RKO (cell line): ENCODE measurements at regions not wholly inside any gene's neighbourhood (a gene's known extent, or its start where the extent isn't known, plus 50 kb on each side); places are given as distances from the start of the nearest gene placed in this dataset.
"Not testable (repeated sequence)": the region's sequence is repeated elsewhere in the genome, so short reads cannot be mapped to it uniquely, and the experiment has no call there.

Source experiments
- DNase-seq: peaks from one replicate; pipeline ENCODE4 v3.0.0-alpha.2; 2016; ENCODE audit warnings: low spot score

DNA sequence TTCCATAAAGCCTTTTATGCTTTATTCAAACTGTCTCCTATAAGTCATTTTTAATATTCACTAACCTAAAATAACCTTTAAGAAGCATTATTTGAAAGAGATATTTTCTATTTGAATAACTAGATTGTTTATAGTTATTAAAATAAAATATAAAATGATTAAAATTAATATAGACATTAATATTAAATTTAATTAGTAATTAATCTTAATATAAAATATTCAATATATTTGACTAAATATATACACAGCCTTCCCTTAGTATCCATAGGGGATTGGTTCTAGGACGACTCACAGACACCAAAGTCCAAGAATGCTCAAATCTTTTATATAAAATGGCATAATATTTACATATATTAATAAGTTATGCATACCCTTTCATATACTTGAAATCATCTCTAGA lies 1014.1 kb downstream of the TBL1XR1 start:
- no peak for DNase-seq

DNA sequence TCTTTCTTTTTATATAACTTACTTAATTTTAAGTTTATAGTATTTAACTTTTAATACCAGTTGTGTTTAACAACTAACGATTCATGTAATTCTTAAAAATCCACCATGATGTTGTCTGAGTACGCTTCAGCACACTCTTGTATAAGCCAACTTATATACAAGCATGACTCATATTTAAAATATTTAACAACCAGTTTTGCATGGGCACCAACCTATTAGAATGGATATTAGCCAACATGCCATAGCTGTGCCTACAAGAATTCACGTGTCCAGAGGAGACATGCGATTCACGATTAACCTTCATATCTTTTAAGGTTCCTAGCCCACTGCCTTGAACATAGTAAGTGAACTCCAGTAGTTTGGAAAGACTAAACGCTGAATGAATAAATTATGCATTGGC lies 1023.2 kb downstream of the TBL1XR1 start:
- no peak for DNase-seq

DNA sequence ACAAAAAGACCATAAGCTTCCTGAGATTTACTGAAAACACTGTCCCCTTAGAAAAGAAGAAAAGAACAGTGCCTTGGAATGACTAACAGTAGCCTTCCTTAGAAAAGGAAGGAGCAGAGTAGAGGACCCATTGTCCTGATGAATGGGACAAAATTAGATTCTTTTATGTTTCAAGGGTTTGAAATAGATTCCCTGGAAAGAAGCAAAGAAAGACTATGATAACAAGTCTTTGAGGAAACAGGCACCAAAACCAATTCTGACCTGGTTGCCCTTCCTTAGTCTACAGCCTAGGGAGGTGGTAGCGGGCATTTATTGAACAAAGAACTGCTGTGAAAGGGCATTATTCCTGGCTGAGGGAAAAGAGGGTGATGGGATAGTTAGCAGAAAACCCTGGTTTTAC lies 1024.8 kb downstream of the TBL1XR1 start:
- no peak for DNase-seq

DNA sequence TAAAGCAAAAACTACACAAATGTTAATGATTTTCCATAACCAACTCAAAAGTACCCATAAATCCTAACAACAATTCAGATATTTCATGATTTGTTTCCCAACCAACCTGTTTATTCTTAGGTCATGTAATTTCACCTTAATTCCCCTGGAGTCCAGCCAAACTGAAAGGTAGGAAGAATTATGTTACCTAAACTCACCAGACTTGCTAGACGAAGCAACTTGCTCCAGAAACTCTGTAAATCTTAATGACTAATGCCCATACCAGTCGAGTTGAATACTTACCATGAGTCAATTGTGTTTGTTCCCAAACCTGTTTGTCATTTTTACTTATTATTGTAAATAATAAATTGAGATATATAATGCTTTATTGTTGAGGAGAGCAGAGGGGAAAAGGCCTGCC lies 1030.0 kb downstream of the TBL1XR1 start:
- no peak for DNase-seq

DNA sequence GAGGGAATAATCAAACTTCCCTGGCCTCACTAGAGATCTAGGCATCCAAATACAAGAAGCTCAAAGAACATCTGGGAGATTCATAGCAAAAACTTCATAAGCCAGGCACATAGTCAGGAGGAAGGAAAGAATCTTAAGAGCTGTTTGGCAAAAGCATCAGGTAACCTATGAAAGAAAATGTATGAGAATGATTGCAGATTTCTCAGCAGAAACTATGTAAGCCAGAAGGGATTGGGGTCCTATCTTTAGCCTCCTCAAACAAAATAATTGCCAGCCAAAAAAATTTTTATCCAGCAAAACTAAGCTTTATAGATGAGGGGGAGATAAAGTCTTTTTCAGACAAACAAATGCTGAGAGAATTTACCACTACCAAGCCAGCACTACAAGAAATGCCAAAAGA lies 1036.3 kb downstream of the TBL1XR1 start:
- no peak for DNase-seq

DNA sequence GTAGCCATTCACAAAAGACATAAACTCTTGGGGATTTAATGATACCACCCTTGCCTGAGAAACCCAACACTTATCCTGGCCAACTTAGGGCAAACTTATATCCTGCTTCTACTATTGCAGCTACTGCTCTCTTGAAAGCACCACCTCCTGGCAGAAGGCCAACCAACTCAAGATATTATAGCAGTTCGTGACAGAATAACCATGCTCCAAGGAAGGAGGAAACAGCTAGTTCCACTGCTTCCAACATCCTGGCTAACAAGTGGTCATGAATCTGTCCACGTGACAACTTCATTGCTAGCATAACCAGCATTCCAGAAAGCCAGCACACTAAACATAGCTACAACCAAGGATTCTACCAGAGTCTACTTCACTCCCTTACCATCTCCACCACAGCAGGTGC lies 1037.5 kb downstream of the TBL1XR1 start:
- DNase-seq, result no peak

DNA sequence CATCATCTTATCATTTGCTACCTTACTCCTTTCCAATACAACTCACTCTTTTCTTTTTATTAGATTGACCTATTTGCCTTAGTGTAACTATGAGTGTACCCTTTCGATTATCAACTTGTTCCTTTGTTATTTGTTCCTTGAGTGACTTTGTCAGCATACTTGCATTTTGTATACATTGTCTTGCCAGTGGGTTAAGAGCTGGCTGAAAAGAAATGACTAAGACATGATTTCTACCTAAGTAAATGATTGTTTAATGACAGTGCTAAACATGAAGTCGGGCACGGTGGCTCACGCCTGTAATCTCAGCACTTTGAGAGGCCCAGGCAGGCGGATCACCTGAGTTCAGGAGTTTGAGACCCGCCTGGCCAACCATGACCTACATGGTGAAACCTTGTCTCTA lies 1042.3 kb downstream of the TBL1XR1 start:
- no peak for DNase-seq

DNA sequence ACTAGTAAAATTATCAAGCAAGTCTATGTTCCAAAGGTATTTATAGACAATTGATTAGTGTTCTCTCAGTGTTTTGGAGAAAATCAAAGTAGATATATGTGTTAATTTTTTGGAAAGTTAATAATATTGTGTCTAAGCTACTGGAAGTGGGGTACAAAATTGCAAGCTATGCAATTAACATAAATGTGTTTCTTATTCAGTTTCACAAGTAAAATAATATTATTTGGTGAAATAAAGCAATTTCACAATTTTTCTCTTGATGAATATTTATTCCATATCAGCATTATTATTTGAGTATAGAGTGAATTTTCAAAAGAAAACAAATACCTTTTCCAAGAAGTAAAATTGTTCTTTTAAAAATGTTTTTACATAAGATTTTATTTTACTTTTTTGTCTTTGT lies 1047.7 kb downstream of the TBL1XR1 start:
- no peak for DNase-seq

DNA sequence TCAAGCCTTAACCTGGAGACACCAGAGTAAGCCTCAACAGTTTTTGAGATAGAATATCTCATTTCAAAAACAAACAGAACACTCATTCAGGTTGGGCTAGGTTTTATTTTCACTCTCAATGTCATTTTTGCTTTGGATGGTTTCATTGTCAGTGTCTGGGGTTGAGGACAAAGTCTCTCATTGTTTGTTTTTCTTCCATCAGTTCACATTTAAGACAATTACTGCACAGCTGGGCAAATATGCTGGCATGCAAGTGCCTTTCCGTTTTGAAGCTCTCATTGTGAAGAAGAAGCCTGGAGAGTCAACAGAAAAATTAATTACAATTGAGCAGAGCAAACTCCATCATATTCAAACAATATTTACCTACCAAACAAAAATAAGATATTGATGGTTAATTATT lies 1050.0 kb downstream of the TBL1XR1 start:
- no peak for DNase-seq

DNA sequence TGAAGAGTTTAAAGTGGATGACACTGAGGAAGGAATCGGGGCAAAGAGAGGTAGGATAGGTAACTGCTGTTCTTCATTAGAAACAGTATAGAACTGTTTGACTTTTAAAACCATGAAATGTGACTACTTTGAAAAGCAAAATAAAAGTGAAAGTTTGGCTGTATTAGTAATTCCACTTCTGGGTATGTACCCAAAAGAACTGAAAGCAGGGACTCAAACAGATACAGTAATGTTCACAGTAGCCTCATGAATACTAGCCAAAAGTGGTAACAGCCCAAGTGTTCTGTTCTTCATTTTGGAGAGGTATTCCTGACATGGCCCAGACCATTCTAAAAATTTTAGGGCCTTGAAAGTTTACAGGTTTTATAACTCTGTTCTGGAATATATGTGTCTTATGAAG lies 1055.4 kb downstream of the TBL1XR1 start:
- no peak for DNase-seq

DNA sequence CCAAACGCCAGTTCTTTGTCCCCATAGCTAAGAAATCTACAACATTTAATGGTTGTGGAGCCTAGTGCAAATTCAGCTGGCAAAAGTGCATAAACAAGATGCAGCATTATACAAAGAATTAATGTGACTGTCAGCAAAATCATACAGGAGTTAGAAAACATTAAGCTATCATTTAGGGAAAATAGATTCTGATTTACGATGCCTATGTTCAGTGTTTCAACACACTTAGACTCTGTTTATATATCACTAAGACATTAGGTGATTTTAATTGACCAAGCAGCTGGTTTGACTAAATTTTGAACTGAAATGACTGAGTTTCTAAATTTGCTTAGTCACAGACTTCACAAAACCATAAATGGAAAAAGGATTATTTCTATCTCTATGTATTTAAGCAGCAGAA lies 1076.8 kb downstream of the TBL1XR1 start:
- DNase-seq, result no peak

DNA sequence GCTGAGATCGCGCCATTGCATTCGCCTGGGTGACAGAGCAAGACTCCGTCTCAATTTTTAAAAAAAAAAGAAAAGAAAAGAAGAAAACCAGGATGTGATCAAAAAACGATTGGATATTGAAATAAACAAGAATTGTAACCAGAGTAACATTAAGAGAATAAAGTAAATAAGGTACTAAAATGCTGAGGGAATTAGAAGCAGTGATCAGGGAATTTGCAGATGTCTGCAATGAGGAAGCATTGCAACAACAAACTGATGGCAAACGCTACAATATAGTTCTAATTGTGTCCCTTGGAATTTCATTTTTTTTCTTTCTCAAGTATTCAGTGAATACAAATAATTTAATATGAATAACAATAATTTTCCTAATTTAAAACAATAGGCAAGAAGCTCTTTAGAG lies 1077.5 kb downstream of the TBL1XR1 start:
- no peak for DNase-seq

DNA sequence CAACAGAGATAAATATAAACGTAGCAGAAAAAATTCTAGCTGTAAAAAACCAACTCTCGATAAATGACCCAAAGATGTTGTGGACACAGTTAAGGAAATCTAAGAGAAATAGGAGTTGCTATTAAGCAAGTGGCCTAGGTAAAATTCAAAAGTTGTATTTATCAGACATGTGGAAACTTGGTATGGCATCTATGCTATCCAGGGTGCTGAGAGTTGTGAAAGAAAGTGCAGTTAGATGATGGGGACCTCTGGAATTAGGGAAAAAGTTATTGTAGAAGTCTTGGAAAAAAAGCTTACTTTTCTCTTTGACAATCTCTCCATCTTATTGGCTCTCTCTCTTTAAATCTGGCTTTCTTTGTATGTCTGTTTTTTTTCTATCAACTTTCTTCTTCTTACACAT lies 1090.9 kb downstream of the TBL1XR1 start:
- no peak for DNase-seq

DNA sequence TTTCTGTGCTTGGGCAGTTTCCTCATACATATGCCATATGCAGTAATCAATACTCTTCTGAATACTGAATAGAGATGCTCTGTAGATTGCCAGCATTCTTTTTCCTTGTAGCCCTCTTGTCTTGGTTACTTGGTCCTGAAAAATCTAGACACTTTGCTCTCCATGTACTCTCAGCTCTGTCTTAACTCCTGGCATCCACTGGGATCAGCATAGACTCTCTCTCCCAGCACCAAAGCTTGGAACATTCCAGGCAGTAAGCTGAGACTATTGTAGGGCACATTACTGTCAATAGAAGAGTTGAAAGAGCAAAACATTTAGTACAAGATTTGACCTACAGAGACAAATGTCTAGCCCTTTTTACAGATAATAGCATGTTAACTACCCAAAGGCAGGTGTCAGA lies 1100.3 kb downstream of the TBL1XR1 start:
- no peak for DNase-seq

DNA sequence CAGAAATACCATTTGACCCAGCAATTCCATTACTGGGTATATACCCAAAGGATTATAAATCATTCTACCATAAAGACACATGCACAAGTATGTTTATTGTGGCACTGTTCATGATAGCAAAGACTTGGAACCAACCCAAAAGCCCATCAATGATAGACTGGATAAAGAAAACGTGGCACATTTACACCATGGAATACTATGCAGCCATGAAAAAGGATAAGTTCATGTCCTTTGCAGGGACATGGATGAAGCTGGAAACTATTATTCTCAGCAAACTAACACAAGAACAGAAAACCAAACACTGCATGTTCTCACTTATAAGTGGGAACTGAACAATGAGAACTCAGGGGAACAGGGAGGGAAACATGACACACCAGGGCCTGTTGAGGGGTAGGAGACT lies 1103.4 kb downstream of the TBL1XR1 start:
- not testable (repeated sequence) for DNase-seq

DNA sequence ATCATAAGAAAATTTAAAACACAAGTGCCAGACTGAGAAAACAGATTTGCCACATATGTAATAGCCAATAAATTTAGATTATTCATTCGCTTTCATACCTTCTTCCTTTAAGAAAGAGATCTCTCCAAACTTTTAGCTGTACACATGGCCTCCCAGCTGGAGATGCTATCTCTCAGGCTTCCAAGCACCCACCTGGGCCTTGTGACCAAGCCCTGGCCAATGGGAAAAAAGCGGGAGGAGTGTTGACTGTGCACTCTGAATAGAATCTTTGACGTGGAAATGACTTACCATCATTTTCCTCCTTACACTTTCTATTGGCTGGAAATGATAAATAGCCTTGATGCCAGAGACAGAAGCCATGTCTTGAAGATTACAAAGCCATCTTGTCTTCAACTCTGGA lies 1106.6 kb downstream of the TBL1XR1 start:
- no peak for DNase-seq

DNA sequence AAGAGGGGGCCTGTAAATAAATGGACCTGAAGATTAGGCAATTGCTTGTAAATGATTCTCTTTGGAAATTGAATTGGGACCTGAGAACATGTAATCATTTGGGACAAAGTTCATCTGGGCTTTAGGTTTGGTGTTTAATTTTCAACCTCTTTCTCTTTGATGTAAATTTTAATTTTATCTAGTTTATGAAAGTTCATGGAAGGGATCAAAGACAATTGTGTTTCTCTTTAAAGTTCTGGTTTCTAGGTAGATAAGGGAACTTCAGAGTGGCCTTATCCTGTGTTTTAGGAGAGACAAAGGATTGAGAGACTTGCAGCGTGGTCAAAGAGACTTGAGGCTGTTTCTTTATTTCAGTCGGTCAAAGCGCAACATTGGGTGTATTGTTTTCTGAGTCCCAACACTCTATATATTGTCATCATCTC lies 1108.3 kb downstream of the TBL1XR1 start:
- no peak for DNase-seq

DNA sequence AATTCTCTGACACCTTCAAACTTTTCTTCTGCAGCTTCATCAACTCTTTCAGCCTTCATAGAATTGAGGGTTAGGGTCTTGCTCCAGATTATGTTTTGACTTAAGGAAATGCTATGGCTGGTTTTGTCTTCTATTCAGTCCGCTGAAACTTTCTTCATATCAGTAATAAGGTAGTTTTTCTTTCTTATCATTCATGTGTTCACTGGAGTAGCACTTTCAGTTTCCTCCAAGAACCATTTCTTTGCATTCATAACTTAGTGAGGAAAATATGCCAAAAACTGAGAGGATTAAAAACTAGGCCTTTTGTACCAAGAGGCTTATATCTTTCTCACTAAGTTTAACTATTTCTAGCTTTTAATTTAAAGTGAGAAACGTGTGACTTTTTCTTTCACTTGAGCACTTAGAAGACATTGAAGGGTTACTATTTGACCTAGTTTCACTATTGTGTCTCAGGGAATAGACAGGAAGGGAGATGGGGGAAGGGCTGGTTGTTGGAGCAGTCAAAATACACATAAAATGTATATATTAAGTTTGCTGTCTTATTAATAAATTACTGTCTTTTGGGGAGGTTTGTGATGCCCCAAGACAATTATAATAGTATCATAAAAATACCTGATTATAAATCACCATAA lies 1110.1 kb downstream of the TBL1XR1 start:
- no peak for DNase-seq

DNA sequence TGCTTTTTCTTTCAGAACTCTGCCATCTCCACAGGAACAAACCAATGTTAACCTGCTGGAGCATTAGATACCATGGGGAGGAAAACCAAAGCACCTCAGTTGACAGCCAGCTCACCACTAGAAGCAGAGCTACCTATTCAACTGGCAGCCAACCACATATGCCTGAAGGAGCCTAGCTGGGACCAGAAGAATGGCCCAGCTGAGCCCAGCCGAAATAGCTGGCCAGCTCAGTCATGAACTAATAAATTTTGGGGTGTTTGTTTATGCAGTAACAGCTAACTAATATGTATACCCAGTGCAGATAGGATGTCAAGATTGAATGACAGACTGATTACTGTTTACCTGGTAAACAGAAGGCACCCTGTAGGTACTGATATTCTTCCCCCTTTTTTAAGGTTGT lies 1117.5 kb downstream of the TBL1XR1 start:
- no peak for DNase-seq

DNA sequence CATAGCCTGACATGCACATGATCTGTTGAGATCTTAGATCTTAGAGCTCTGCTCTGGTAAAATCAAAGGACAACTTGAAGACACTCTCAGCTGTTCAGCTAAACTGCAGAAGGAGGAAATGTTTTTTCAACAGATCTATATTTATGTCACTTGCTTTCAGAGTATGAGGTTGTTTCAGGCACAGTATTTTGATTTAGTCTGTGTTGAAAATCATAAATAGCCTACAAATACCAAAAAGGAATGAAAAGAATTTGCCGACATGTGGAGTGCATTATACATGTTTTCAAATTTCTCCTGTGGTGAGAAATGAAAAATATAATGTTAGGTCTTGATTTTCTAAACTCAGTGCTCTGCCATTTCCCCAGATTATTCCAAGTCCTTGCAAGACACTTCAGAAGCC lies 1118.4 kb downstream of the TBL1XR1 start:
- DNase-seq, result no peak

DNA sequence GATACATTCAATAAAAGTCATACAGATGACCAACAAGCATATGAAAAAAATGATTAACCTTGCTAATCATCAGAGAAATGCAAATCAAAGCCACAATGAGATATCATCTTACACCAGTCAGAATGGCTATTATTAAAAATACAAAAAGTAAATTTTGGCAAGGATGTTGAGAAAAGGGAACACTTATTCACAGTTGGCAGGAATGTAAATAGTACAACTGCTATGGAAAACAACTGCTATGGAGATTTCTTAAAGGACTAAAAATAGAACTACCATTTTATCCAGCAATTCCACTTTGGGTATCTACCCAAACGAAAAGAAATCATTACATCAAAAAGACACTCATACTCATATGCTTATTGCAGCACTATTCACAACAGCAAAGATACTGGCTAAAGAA lies 1121.8 kb downstream of the TBL1XR1 start:
- no peak for DNase-seq

DNA sequence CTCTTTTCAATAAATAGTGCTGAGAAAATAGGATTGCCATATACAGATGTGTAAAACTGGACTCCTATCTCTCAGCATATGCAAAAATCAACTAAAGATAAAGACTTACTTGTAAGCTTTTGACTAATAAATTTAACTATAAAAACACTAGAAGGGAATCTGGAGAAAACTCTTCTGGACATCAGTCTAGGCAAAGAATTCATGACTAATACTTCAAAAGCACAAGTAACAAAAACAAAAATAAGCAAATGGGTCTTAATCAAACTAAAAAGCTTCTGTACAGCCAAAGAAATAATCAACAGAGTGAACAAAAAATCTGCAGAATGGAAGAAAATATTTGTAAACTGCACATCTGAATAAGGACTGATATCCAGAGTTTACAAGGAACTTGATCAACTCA lies 1122.2 kb downstream of the TBL1XR1 start:
- no peak for DNase-seq

DNA sequence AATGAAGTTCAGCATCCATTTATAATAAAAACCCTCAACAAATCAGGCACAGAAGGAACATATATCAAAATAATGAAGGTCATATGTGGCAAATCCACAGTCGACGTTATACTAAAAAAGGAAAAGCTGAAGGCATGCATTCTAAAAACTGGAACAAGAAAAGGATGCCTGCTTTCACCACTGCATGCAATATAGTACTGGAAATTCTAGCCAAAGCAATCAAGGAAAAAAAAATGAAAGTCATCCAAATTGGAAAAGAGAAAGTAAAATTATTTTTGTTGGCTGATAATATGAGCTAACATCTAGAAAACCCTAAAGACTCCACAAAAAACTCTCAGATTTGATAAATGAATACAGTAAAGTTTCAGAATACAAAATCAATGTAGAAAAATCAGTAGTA lies 1123.2 kb downstream of the TBL1XR1 start:
- no peak for DNase-seq

DNA sequence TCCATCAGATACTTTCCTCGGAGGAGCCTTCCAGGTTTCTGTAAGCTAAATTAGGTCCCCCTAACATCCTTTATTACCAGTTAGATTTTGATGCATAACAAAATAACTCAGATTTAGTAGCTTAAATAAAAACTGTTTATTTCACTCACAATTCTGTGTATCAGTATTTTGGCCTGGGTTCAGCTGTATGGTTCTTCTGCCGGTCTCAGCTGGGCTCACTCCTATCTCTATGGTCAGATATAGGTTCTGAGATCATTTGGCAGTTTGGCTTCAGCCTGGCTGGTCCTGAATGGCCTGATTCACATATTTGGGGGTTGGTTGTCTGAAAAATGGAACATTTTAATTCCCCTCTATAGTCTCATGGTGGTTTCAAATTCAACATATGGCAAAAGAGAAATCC lies 1125.3 kb downstream of the TBL1XR1 start:
- no peak for DNase-seq

DNA sequence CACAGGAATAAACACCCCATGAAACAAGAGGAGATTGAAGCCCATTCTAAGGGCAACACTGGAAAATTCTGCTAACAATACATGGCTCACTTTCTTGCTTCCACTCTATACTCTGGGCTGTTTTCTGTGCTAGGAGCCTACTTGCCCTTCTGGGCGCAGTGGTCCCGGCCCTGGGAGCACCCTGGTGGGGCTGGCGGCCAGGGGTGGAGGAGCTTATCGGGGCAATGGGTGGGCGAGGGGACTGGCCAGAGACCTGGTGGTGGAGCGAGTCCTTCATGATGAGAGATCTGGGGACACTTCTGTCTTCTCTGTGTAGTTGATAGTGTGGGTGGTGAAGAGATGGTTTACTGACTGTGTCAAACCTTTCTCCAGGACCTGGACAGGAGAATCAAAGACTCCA lies 1128.5 kb downstream of the TBL1XR1 start:
- DNase-seq, result no peak
